SU-DHL-6 (cell line): ENCODE measurements at regions not wholly inside any gene's neighbourhood (a gene's known extent, or its start where the extent isn't known, plus 50 kb on each side); places are given as distances from the start of the nearest gene placed in this dataset.

Source experiments
- CTCF ChIP-seq: fragments of 200-600 bp; sonication (generic); IDR thresholded peaks from one replicate; pipeline ENCODE4 v1.5.1; 2017; ENCODE audit warnings: antibody characterized with exemption, mild to moderate bottlenecking, low read length, moderate library complexity; ENCODE audit not compliant: insufficient read depth, poor library complexity, severe bottlenecking
- EZH2phosphoT487 ChIP-seq: fragments of 200-600 bp; sonication (generic), shearing (Covaris generic); conservative IDR thresholded peaks from 2 replicates; pipeline ENCODE4 v1.6.1; 2018; ENCODE audit warnings: mild to moderate bottlenecking, antibody characterized with exemption, low read length, moderate library complexity, mixed read lengths

GRCh38 chr12:14187966-14188365 is 177.5 kb upstream of the ATF7IP start:
- TF ChIP-seq CTCF (no peak), EZH2phosphoT487 (no peak)
